Pulmonary artery endothelial cell (primary cell): ENCODE measurements at regions not wholly inside any gene's neighbourhood (a gene's known extent, or its start where the extent isn't known, plus 50 kb on each side); places are given as distances from the start of the nearest gene placed in this dataset.

Experiments
- DNase-seq: peaks from one replicate; pipeline ENCODE4 v3.0.0-alpha.2; 2011; ENCODE audit warnings: low read depth, low spot score

- no peak for DNase-seq
These were observed 63.3 kb upstream of the ITPRID2 start for GRCh38 chr2:181828122-181828705.

DNA sequence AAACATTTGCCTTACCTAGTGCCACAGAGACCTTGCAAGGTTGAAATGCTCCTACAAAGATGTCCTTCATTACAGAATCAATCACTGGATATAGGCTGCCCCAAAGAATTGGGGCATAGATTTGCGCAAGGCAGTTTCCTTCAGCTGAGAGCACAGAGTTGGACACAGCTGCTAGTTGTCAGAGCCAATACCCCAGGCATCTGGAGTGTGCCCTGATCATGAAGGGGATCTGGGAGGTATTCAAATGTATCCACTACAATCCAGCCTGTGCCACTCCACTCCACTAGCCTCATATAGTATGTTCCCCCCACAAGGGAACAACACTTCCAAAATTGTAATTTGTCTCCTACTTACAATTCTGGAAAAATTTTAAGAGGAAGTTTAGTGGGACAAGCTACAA lies 62.3 kb upstream of the ITPRID2 start:
- no peak for DNase-seq

GRCh38 chr2:181832015-181832414 lies 59.5 kb upstream of the ITPRID2 start:
- DNase-seq: no peak

DNA sequence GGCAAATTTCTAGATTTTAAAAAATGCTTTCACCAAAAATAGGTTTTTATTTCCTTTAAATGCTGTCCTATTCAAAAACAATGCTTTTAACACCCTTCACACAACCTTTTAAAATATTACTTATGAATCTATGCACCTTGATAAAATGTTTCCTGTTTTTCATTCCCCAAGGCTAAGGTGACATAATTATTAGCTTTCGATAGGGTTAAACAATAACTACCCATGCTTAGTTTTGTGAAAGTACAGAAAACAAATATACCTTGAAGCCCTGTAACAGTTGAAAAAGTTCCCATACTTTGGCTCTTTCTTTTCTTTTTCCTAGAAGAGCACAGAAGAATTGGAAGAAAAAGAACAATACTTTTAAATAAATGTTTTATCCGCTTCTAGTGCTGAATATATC lies 54.9 kb upstream of the ITPRID2 start:
- no peak for DNase-seq

- no peak for DNase-seq
These were observed 54.0 kb upstream of the ITPRID2 start for GRCh38 chr2:181837563-181837962.

GRCh38 chr2:181839811-181840210 lies 51.7 kb upstream of the ITPRID2 start:
- no peak for DNase-seq

- DNase-seq: no peak
These were observed 50.5 kb upstream of the ITPRID2 start for GRCh38 chr2:181841079-181841478.
